Stimulated activated naive CD8-positive, alpha-beta T cell treated with anti-CD3 and anti-CD28 coated beads, Interleukin-15, Interleukin-2, amounts not matched to agents 100 U/mL and 50 U/mL, for 24 hours (primary cell): ENCODE measurements at regions not wholly inside any gene's neighbourhood (a gene's known extent, or its start where the extent isn't known, plus 50 kb on each side); places are given as distances from the start of the nearest gene placed in this dataset.
A peak's percentile ranks its signal among the peaks of the same experiment; 100 is the strongest.

Experiments
- ATAC-seq: fragments of 150-1000 bp; cut with Tn5 transposase; one replicate; pipeline ENCODE4 v1.10.0; 2021
- DNase-seq: peaks from one replicate; pipeline ENCODE4 v3.0.0; 2021

GRCh38 chr6:165913676-165914570 is 250.9 kb upstream of the PDE10A start:
- no peak for ATAC-seq

GRCh38 chr6:165910184-165910966 is 247.3 kb upstream of the PDE10A start:
- DNase-seq (no peak), ATAC-seq (no peak)

More at GRCh38 chr6:165913676-165914570, 250.9 kb upstream of the PDE10A start:
- no peak for DNase-seq

- DNase-seq = no peak
- no peak for ATAC-seq
These were observed 243.7 kb upstream of the PDE10A start for GRCh38 chr6:165906736-165907135.

GRCh38 chr6:165905744-165906143 is 242.7 kb upstream of the PDE10A start:
- no peak for DNase-seq
- no peak for ATAC-seq

GRCh38 chr6:165900970-165901369 is 237.9 kb upstream of the PDE10A start:
- DNase-seq (no peak), ATAC-seq (no peak)

- ATAC-seq = no peak
- no peak for DNase-seq
These were observed 236.6 kb upstream of the PDE10A start for GRCh38 chr6:165899611-165900010.

- ATAC-seq (no peak), DNase-seq (no peak)
These were observed 232.6 kb upstream of the PDE10A start for GRCh38 chr6:165895421-165896165.

GRCh38 chr6:165894171-165894825 is 231.3 kb upstream of the PDE10A start:
- no peak for ATAC-seq
- no peak for DNase-seq

GRCh38 chr6:165893431-165893830 is 230.4 kb upstream of the PDE10A start:
- DNase-seq (no peak), ATAC-seq (no peak)

- no peak for ATAC-seq
- no peak for DNase-seq
These were observed 228.3 kb upstream of the PDE10A start for GRCh38 chr6:165891320-165891719.

GRCh38 chr6:165890404-165890735 is 227.3 kb upstream of the PDE10A start:
- no peak for ATAC-seq
- DNase-seq = no peak

- ATAC-seq = no peak
- DNase-seq = peak; percentile 13
These were observed 226.8 kb upstream of the PDE10A start for GRCh38 chr6:165889636-165890403.

- ATAC-seq (no peak), DNase-seq (no peak)
These were observed 223.1 kb upstream of the PDE10A start for GRCh38 chr6:165886169-165886568.

GRCh38 chr6:165884813-165885765 is 222.0 kb upstream of the PDE10A start:
- ATAC-seq (peak; percentile 90), DNase-seq (peak; percentile 84)

GRCh38 chr6:165883851-165884640 is 221.0 kb upstream of the PDE10A start:
- no peak for DNase-seq
- ATAC-seq = no peak

- DNase-seq (no peak), ATAC-seq (no peak)
These were observed 218.8 kb upstream of the PDE10A start for GRCh38 chr6:165881806-165882205.

GRCh38 chr6:165880686-165881085 is 217.6 kb upstream of the PDE10A start:
- DNase-seq = no peak

GRCh38 chr6:165877773-165878172 is 214.7 kb upstream of the PDE10A start:
- ATAC-seq (no peak), DNase-seq (no peak)

More at GRCh38 chr6:165880686-165881085, 217.6 kb upstream of the PDE10A start:
- ATAC-seq = no peak

- no peak for ATAC-seq
- no peak for DNase-seq
These were observed 214.2 kb upstream of the PDE10A start for GRCh38 chr6:165877192-165877591.
